Astrocyte of the cerebellum (primary cell): ENCODE measurements at regions not wholly inside any gene's neighbourhood (a gene's known extent, or its start where the extent isn't known, plus 50 kb on each side); places are given as distances from the start of the nearest gene placed in this dataset.

Experiments
- DNase-seq: peaks from one replicate; pipeline ENCODE4 v3.0.0-alpha.2; 2011; ENCODE audit warnings: low read depth
- H3K4me3 ChIP-seq: 2 replicates; pipeline ENCODE4 v1.5.1; 2011; ENCODE audit warnings: mild to moderate bottlenecking, low read depth, low read length, moderate library complexity
- in situ Hi-C: cut with HindIII; loops from 2 replicates; pipeline ENCODE4 v1.10.0; 2017; ENCODE audit warnings: low sequenced_read_pairs
- TF ChIP-seq, protein P1 (sequence below): IDR thresholded peaks from 2 replicates; pipeline ENCODE4 v1.5.1; 2012; ENCODE audit warnings: low read length, low read depth, moderate library complexity, mild to moderate bottlenecking; ENCODE audit errors: missing control alignments

DNA sequence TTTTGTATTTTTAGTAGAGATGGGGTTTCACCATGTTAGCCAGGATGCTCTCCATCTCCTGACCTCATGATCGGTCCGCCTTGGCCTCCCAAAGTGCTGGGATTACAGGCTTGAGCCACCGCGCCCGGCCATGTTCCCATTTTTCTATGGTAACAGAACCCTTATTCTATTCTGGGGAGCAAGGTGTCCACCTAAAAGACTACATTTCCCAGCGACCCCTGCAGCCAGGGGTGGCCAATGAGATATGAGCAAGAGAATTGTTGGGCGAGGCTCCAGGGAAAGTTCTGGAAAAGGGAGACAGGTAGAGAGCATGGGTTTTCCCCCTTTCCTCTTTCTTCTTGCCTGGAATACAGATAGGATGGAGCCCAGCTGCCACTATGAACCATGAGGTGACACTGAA lies 96.9 kb downstream of the LINGO1 start:
- in situ Hi-C loops: loop anchor here (10.0 to 25.0 kb wide), 2 partner anchors 324 to 411 kb away; no protein-coding TSS in a partner anchor
- H3K4me3 ChIP-seq: no peak overlapping the region
- DNase-seq: no peak
- TF ChIP-seq, protein P1, sequence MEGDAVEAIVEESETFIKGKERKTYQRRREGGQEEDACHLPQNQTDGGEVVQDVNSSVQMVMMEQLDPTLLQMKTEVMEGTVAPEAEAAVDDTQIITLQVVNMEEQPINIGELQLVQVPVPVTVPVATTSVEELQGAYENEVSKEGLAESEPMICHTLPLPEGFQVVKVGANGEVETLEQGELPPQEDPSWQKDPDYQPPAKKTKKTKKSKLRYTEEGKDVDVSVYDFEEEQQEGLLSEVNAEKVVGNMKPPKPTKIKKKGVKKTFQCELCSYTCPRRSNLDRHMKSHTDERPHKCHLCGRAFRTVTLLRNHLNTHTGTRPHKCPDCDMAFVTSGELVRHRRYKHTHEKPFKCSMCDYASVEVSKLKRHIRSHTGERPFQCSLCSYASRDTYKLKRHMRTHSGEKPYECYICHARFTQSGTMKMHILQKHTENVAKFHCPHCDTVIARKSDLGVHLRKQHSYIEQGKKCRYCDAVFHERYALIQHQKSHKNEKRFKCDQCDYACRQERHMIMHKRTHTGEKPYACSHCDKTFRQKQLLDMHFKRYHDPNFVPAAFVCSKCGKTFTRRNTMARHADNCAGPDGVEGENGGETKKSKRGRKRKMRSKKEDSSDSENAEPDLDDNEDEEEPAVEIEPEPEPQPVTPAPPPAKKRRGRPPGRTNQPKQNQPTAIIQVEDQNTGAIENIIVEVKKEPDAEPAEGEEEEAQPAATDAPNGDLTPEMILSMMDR: no peak
